GM18498 (cell line): ENCODE measurements at regions not wholly inside any gene's neighbourhood (a gene's known extent, or its start where the extent isn't known, plus 50 kb on each side); places are given as distances from the start of the nearest gene placed in this dataset.

Source experiments
- ATAC-seq: cut with Tn5 transposase; IDR thresholded peaks from one replicate; pipeline ENCODE4 v1.9.1; 2021; ENCODE audit warnings: mild to moderate bottlenecking, moderate library complexity; ENCODE audit not compliant: unreplicated experiment

GRCh38 chr20:50369225-50370035 is 140.8 kb upstream of the PTPN1 start:
- no peak for ATAC-seq

DNA sequence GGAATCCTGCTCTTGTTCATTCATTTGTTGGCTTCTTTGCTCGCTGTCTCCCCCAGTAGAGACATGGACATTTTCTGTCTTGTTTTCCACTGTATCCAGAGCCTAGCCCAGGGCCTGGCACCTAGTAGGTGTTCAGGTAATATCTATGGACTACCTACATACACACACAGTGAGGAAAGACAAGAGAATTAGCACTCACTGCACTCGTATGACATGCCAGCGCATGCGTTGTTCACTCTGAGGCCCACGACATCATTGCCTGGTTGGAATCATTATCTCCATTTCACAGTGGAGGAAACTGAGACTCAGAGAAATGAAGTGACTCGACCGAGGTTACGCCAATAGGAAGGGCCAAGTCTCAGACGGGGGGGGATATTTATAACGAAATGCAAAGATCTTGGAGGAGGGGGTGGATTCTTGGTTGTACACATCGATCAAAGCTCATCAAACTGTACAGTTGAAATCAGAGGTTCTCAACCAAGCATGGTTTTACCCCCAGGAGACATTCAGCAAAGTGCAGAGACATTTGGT is 140.1 kb upstream of the PTPN1 start:
- ATAC-seq = no peak

GRCh38 chr20:50371878-50372769 is 138.1 kb upstream of the PTPN1 start:
- no peak for ATAC-seq

DNA sequence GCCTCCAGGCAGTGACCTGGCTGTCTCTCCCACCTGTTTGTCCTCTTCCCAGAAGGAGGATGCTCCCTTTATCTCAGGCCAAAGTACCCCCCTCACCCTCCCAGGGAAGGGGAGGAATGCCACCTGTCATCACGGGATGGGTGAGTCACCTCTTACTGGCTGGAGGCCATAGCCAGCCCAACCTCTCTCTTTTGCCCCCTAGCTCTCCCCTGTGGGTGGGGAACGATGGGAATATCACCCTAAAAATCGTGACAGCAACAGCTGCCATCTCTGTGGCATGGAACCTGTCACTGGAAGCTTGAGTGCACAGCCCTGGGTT is 137.5 kb upstream of the PTPN1 start:
- ATAC-seq = no peak

GRCh38 chr20:50373674-50374286 is 136.4 kb upstream of the PTPN1 start:
- no peak for ATAC-seq

DNA sequence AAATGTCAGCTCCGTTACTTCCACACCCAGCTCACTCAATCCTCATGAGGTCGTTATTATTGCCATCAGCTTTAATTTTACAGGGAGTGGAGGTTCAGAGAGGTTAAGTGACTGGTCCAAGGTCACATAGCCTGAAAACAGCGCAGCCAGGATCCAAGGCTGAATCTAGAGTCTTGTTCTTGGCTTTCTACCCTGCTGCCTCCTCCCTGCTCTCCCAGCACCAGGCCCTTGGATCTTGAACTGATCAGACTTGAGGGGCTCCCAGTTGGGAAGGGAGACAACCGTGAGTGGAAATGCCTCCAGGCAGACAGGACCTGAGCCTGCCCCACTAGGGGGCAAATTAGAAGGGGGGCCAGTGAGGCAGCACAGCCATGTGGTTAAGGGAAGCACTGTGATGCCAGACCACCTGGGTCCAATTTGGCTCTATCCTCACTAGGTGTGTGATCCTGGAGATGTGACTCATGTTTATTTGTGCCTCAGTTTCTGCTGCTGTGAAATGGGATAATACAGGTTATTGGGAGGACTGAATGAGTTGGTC is 135.6 kb upstream of the PTPN1 start:
- ATAC-seq = no peak

- ATAC-seq = no peak
Observed at GRCh38 chr20:50376179-50376887, 133.8 kb upstream of the PTPN1 start.

- ATAC-seq = no peak
Observed at GRCh38 chr20:50376888-50377459, 133.2 kb upstream of the PTPN1 start.

DNA sequence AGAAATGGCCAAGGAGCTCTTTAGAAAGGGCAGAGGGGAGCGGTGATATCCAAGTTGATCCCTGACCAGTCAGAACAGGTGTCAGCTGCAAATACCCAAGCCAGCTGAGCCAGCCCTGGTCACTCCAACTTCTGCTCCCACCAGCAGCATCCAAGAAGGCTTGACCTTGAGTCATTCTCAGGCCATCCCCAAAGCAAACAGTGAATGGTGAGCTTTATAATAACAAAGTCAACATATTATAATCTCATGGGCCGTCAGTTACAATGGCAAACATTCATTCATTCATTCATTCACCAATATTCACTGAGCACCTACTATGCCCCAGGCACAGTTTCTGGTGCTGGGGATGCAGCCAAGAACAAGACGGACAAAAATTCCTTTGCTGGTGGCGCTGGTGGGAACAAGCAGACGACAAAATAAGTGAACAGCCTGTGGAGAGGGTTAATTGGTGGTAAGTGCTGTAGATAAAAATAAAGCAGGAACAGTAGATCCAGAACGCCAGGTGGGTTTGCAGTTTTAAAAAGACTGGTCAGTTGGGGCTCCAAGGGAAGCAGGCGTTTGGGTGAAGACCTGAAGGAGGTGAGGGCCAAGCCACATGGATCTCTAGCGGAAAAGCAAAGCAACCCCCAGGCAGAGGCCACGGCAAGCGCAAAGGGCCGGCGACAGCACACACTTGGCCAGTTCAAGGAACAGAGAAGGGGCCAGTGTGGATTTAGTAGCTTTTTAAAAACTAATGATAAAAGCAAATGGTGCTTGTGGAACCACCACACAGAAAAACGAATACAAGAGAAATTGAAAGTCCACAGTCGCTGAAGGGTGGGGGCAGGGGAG is 131.8 kb upstream of the PTPN1 start:
- no peak for ATAC-seq

- no peak for ATAC-seq
Observed at GRCh38 chr20:50379049-50379990, 130.9 kb upstream of the PTPN1 start.

GRCh38 chr20:50379991-50380696 is 130.0 kb upstream of the PTPN1 start:
- ATAC-seq = no peak

GRCh38 chr20:50380697-50381040 is 129.5 kb upstream of the PTPN1 start:
- ATAC-seq = no peak

DNA sequence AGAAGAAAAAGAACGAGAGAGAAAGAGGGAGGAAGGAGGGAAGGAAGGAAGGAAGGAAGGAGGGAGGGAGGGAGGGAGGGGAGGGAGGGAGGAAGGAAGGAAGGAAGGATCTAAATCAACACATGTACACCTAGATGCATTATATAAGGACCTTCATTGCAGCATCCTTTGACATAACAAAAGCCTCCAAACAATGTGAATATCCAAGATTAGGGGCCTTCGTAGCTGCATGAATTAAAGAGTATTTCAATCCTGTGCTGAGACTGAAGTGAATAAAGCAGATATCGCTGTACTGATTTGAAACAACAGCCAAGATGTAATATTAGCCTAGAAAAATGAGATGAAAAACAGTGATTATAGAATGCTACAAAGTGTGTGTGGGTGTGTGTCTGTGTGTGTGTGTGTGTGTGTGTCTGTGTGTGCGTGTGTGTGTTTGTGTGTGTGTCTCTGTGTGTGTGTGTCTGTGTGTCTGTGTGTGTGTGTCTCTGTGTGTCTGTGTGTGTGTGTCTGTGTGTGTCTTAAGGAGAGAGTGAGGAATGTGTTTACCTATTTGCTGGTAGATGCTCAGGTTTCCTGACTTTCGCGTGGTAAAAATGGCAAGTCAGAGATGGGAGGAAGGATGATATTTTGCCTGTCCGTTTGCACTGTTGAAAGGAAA is 129.0 kb upstream of the PTPN1 start:
- ATAC-seq = no peak

- ATAC-seq = no peak
Observed at GRCh38 chr20:50381771-50382593, 128.2 kb upstream of the PTPN1 start.

DNA sequence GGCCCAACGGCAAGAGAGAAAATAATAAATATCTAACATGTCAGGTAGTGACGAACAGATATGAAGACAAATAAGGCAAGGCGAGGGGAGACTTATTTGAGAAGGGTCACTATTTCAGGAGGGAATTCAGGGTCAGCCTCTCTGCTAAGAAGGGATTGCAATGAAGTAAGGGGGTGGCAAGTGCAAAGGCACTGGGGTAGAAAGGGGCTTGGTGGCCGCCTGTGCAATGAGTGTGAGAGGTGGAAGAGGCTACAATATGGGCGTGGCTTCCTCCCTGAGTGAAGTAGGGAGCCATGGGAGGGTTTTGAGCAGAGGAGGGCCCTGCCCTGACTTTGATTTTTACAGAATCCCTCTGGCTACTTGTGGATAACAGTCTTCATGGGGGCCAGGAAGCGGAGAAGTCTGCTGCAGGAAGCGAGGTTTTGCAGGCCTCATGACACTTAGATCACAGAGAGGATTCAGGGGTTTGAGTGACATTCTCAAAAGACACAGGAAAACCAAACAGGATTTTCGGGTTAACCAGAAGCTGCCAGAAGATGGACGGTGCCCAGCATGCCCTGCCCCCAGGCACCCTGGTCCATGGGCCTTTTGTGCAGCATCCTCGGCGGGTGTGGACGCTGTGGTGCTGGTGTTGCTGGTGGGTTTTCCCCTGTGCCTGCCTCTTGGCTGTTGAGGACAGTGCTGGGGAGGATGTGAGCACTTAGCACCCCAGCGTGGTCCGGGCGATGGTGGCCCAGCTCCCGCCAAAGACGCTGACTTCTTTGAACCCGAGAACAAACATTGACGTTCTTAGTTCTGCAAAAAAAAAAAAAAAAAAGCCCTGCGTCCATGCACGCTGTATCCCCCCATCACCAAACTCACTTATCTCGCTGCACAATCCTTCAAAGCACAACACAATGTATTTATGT is 124.2 kb upstream of the PTPN1 start:
- ATAC-seq = no peak

DNA sequence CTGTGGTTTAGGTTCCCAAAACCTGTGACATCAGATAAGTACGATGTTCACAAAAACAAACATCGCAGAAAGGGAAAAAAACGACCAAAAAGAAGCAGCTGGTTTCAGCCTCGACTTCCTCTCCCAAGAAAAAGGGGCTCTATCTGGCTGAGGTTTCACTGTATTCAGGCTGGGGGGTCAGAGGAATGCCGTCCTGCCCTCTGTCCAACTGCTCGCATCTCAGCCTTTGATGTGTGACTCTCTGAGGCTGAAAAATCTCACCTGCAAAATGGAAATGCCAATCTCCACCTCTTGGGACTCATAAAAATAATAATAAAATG is 123.6 kb upstream of the PTPN1 start:
- no peak for ATAC-seq
